ENCODE measurements at regions not wholly inside any gene's neighbourhood (a gene's known extent, or its start where the extent isn't known, plus 50 kb on each side); places are given as distances from the start of the nearest gene placed in this dataset.

GRCh38 chr2:592737-593136 lies 84.5 kb downstream of the TMEM18 start:
- no peak for TF ChIP-seq POLR2AphosphoS5 (IDR thresholded peaks at IDR 0.05; ENCODE audit: low read depth, low read length)
- TF ChIP-seq POU2F2 (IDR thresholded peaks at IDR 0.05; ENCODE audit: low read depth, low read length): no peak
- TF ChIP-seq POLR2A (IDR thresholded peaks at IDR 0.05; ENCODE audit: low read depth, low read length): no peak

Data from GM12891 (cell line).